ENCODE measurements at regions not wholly inside any gene's neighbourhood (a gene's known extent, or its start where the extent isn't known, plus 50 kb on each side); places are given as distances from the start of the nearest gene placed in this dataset.

GRCh38 chr2:147015591-147015990 is 829.2 kb upstream of the ACVR2A start:
- Histone ChIP-seq H3K27ac (ENCODE audit: poor library complexity, severe bottlenecking) (no peak overlapping the region), H3K9me3 (ENCODE audit: severe bottlenecking) (no peaks in the 10 kb centered on the region), H3K4me3 (ENCODE audit: severe bottlenecking) (no peak overlapping the region), H3K36me3 (ENCODE audit: low read depth) (no peaks in the 10 kb centered on the region), H3K27me3 (ENCODE audit: insufficient read depth, poor library complexity, severe bottlenecking) (no peaks in the 10 kb centered on the region), H3K4me1 (ENCODE audit: insufficient read depth, poor library complexity, severe bottlenecking) (no peaks in the 10 kb centered on the region)
- no peak for DNase-seq (ENCODE audit: low spot score)
- TF ChIP-seq CTCF (IDR thresholded peaks at IDR 0.05; ENCODE audit: poor library complexity, severe bottlenecking): no peak
- no peak for ATAC-seq (ENCODE audit: low read depth)

GRCh38 chr2:147013696-147014392 is 831.0 kb upstream of the ACVR2A start:
- Histone ChIP-seq H3K27me3 (ENCODE audit: insufficient read depth, poor library complexity, severe bottlenecking) (no peaks in the 10 kb centered on the region), H3K27ac (ENCODE audit: poor library complexity, severe bottlenecking) (no peak overlapping the region), H3K4me3 (ENCODE audit: severe bottlenecking) (no peak overlapping the region), H3K4me1 (ENCODE audit: insufficient read depth, poor library complexity, severe bottlenecking) (no peaks in the 10 kb centered on the region), H3K36me3 (ENCODE audit: low read depth) (no peaks in the 10 kb centered on the region), H3K9me3 (ENCODE audit: severe bottlenecking) (no peaks in the 10 kb centered on the region)
- no peak for TF ChIP-seq CTCF (IDR thresholded peaks at IDR 0.05; ENCODE audit: poor library complexity, severe bottlenecking)
- DNase-seq (ENCODE audit: low spot score) (no peak), ATAC-seq (ENCODE audit: low read depth) (no peak)

- Histone ChIP-seq H3K4me3 (ENCODE audit: severe bottlenecking) (no peak overlapping the region), H3K9me3 (ENCODE audit: severe bottlenecking) (no peaks in the 10 kb centered on the region), H3K4me1 (ENCODE audit: insufficient read depth, poor library complexity, severe bottlenecking) (no peaks in the 10 kb centered on the region), H3K27ac (ENCODE audit: poor library complexity, severe bottlenecking) (no peak overlapping the region), H3K27me3 (ENCODE audit: insufficient read depth, poor library complexity, severe bottlenecking) (no peaks in the 10 kb centered on the region), H3K36me3 (ENCODE audit: low read depth) (no peaks in the 10 kb centered on the region)
- no peak for TF ChIP-seq CTCF (IDR thresholded peaks at IDR 0.05; ENCODE audit: poor library complexity, severe bottlenecking)
- ATAC-seq (ENCODE audit: low read depth): no peak; the same call in 2 of the 3 replicates
- DNase-seq (ENCODE audit: low spot score): no peak
These were observed 836.3 kb upstream of the ACVR2A start for GRCh38 chr2:147008481-147008880.

- no peaks in the 10 kb centered on the region for H3K27me3 ChIP-seq (ENCODE audit: insufficient read depth, poor library complexity, severe bottlenecking)
- ATAC-seq (ENCODE audit: low read depth): no peak
- H3K27ac ChIP-seq (ENCODE audit: poor library complexity, severe bottlenecking): no peak overlapping the region
- TF ChIP-seq CTCF (IDR thresholded peaks at IDR 0.05; ENCODE audit: poor library complexity, severe bottlenecking): no peak
- H3K4me1 ChIP-seq (ENCODE audit: insufficient read depth, poor library complexity, severe bottlenecking): no peaks in the 10 kb centered on the region
- no peak overlapping the region for H3K4me3 ChIP-seq (ENCODE audit: severe bottlenecking)
- no peaks in the 10 kb centered on the region for H3K9me3 ChIP-seq (ENCODE audit: severe bottlenecking)
- H3K36me3 ChIP-seq (ENCODE audit: low read depth): no peaks in the 10 kb centered on the region
- DNase-seq (ENCODE audit: low spot score): no peak
These were observed 838.1 kb upstream of the ACVR2A start for GRCh38 chr2:147006736-147007141.

- ATAC-seq (ENCODE audit: low read depth): no peak
These were observed 841.7 kb upstream of the ACVR2A start for GRCh38 chr2:147003081-147003480.

More at GRCh38 chr2:147003081-147003480, 841.7 kb upstream of the ACVR2A start:
- Histone ChIP-seq H3K36me3 (ENCODE audit: low read depth) (no peaks in the 10 kb centered on the region), H3K27ac (ENCODE audit: poor library complexity, severe bottlenecking) (no peak overlapping the region), H3K4me1 (ENCODE audit: insufficient read depth, poor library complexity, severe bottlenecking) (peaks cover 5% of the 10 kb centered on the region), H3K4me3 (ENCODE audit: severe bottlenecking) (no peak overlapping the region), H3K9me3 (ENCODE audit: severe bottlenecking) (no peaks in the 10 kb centered on the region), H3K27me3 (ENCODE audit: insufficient read depth, poor library complexity, severe bottlenecking) (no peaks in the 10 kb centered on the region)
- no peak for DNase-seq (ENCODE audit: low spot score)
- no peak for TF ChIP-seq CTCF (IDR thresholded peaks at IDR 0.05; ENCODE audit: poor library complexity, severe bottlenecking)

All from RWPE2 (cell line).